PC-9 (cell line): ENCODE measurements at regions not wholly inside any gene's neighbourhood (a gene's known extent, or its start where the extent isn't known, plus 50 kb on each side); places are given as distances from the start of the nearest gene placed in this dataset.

Source experiments
- EZH2 ChIP-seq: fragments of 200-600 bp; sonication (generic); IDR thresholded peaks from 2 replicates; pipeline ENCODE4 v1.8.0; 2017; ENCODE audit warnings: antibody characterized with exemption, low read depth
- TF ChIP-seq, protein P1 (sequence below): fragments of 200-600 bp; sonication (generic); conservative IDR thresholded peaks from 2 replicates; pipeline ENCODE4 v1.6.1; 2017; ENCODE audit warnings: mixed run types, antibody characterized with exemption, mild to moderate bottlenecking, moderate library complexity

GRCh38 chr6:81003156-81003555 lies 749.3 kb downstream of the TENT5A start:
- TF ChIP-seq, protein P1, sequence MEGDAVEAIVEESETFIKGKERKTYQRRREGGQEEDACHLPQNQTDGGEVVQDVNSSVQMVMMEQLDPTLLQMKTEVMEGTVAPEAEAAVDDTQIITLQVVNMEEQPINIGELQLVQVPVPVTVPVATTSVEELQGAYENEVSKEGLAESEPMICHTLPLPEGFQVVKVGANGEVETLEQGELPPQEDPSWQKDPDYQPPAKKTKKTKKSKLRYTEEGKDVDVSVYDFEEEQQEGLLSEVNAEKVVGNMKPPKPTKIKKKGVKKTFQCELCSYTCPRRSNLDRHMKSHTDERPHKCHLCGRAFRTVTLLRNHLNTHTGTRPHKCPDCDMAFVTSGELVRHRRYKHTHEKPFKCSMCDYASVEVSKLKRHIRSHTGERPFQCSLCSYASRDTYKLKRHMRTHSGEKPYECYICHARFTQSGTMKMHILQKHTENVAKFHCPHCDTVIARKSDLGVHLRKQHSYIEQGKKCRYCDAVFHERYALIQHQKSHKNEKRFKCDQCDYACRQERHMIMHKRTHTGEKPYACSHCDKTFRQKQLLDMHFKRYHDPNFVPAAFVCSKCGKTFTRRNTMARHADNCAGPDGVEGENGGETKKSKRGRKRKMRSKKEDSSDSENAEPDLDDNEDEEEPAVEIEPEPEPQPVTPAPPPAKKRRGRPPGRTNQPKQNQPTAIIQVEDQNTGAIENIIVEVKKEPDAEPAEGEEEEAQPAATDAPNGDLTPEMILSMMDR, result no peak
- TF ChIP-seq EZH2, result no peak
